ENCODE measurements at regions not wholly inside any gene's neighbourhood (a gene's known extent, or its start where the extent isn't known, plus 50 kb on each side); places are given as distances from the start of the nearest gene placed in this dataset.

- TF ChIP-seq POLR2AphosphoS5 (IDR thresholded peaks at IDR 0.05; ENCODE audit: low read depth, low read length) (no peak), TAF1 (IDR thresholded peaks at IDR 0.05; ENCODE audit: borderline replicate concordance, insufficient read depth, low read length) (no peak), SIN3A (IDR thresholded peaks at IDR 0.05; ENCODE audit: borderline replicate concordance, insufficient read depth, low read length) (no peak)
Measured at GRCh38 chr4:107531927-107532326, 188.1 kb downstream of the PAPSS1 start.

Measured in PFSK-1 (cell line).